Nephron (organoid): ENCODE measurements at regions not wholly inside any gene's neighbourhood (a gene's known extent, or its start where the extent isn't known, plus 50 kb on each side); places are given as distances from the start of the nearest gene placed in this dataset.
"Not testable (repeated sequence)": the region's sequence is repeated elsewhere in the genome, so short reads cannot be mapped to it uniquely, and the experiment has no call there.

ENCODE experiments used
- H3K27ac Mint-ChIP-seq, 3 experiments: 2 replicates each; pipeline ENCODE4 v1.8.0; 2020; ENCODE audit warnings: mixed read lengths in 3 of 3, mild to moderate bottlenecking in 2 of 3, moderate library complexity in 1 of 3
- H3K27me3 Mint-ChIP-seq: 2 replicates; pipeline ENCODE4 v1.8.0; 2021; ENCODE audit warnings: low read depth, mild to moderate bottlenecking, moderate library complexity, mixed read lengths
- H3K36me3 Mint-ChIP-seq: 2 replicates; pipeline ENCODE4 v1.8.0; 2020; ENCODE audit warnings: low read depth, mixed read lengths
- H3K4me1 Mint-ChIP-seq: 2 replicates; pipeline ENCODE4 v1.8.0; 2020; ENCODE audit warnings: mixed read lengths
- H3K4me3 Mint-ChIP-seq, 3 experiments: 2 replicates each; pipeline ENCODE4 v1.8.0; 2020; ENCODE audit warnings: mild to moderate bottlenecking in 3 of 3, mixed read lengths in 3 of 3, moderate library complexity in 2 of 3
- H3K9me3 Mint-ChIP-seq: 2 replicates; pipeline ENCODE4 v1.8.0; 2020; ENCODE audit warnings: mixed read lengths
- CTCF ChIP-seq, 3 experiments: fragments of 200-600 bp; sonication (generic); IDR thresholded peaks; one replicate each; pipeline ENCODE4 v1.5.0; 2021; ENCODE audit warnings: antibody characterized with exemption in 3 of 3; ENCODE audit not compliant: unreplicated experiment in 3 of 3

DNA sequence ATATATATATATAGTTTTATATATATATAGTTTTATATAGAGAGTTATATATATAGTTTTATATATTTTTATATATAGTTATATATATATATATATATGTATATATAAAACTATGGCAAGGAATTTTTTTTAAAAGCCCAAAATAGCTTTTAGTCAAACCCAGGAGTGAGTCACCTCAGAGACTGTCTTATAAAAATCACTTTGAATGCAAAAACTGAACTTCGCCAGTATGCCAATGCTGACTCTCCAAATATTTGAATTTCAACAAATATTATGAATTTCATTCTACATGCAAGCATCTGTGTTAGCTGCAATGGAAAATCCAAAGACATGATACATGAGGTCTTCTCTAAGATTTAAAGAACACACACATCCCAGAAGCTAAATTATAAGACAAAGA is 132.8 kb upstream of the NR2F2 start:
- peaks cover 70% of the 10 kb centered on the region for H3K36me3 Mint-ChIP-seq
- H3K4me3 Mint-ChIP-seq = no peak overlapping the region
- peaks cover 7% of the 10 kb centered on the region for H3K4me1 Mint-ChIP-seq
- TF ChIP-seq CTCF (IDR thresholded peaks at IDR 0.05; ENCODE audit: unreplicated experiment in 3 of 3) = no peak
- H3K27ac Mint-ChIP-seq = no peak overlapping the region
- peaks cover 18% of the 10 kb centered on the region for H3K9me3 Mint-ChIP-seq
- H3K27me3 Mint-ChIP-seq = peaks cover 4% of the 10 kb centered on the region

DNA sequence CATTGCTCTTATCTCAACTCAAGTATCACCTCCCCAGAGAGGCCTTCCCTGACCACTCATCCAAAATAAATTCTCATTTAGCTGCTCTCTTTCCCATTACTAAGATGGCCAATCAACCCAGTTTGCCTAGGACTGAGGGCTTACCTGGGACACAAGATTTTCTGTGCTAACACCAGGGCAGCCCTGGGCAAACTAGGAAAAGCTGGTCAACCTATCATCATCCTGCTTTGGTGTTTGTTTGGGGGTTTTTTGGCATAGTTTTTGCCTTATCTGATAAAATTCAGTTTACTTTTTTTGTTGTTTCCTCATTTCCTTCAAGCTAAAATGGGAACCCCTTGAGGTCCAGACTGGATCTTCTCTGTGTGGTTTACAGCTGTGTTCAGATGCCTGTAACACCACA is 131.4 kb upstream of the NR2F2 start:
- TF ChIP-seq CTCF (IDR thresholded peaks at IDR 0.05; ENCODE audit: unreplicated experiment in 3 of 3) = no peak
- peaks cover 4% of the 10 kb centered on the region for H3K27me3 Mint-ChIP-seq
- peaks cover 7% of the 10 kb centered on the region for H3K4me1 Mint-ChIP-seq
- H3K36me3 Mint-ChIP-seq = peaks cover 75% of the 10 kb centered on the region
- H3K9me3 Mint-ChIP-seq = peaks cover 22% of the 10 kb centered on the region
- no peak overlapping the region for H3K4me3 Mint-ChIP-seq
- H3K27ac Mint-ChIP-seq = no peak overlapping the region

- peaks cover 79% of the 10 kb centered on the region for H3K36me3 Mint-ChIP-seq
- no peak for TF ChIP-seq CTCF (IDR thresholded peaks at IDR 0.05; ENCODE audit: unreplicated experiment in 3 of 3)
- peaks cover 4% of the 10 kb centered on the region for H3K27me3 Mint-ChIP-seq
- H3K9me3 Mint-ChIP-seq = peaks cover 24% of the 10 kb centered on the region
- H3K27ac Mint-ChIP-seq = no peak overlapping the region
- H3K4me1 Mint-ChIP-seq = peaks cover 7% of the 10 kb centered on the region
- H3K4me3 Mint-ChIP-seq = no peak overlapping the region
Measured at GRCh38 chr15:96200357-96200967, 130.0 kb upstream of the NR2F2 start.

GRCh38 chr15:96201696-96202095 is 128.8 kb upstream of the NR2F2 start:
- peaks cover 7% of the 10 kb centered on the region for H3K4me1 Mint-ChIP-seq
- H3K36me3 Mint-ChIP-seq = peaks cover 81% of the 10 kb centered on the region
- H3K27me3 Mint-ChIP-seq = peaks cover 4% of the 10 kb centered on the region
- H3K27ac Mint-ChIP-seq = no peak overlapping the region
- H3K9me3 Mint-ChIP-seq = peaks cover 25% of the 10 kb centered on the region
- H3K4me3 Mint-ChIP-seq = no peak overlapping the region
- no peak for TF ChIP-seq CTCF (IDR thresholded peaks at IDR 0.05; ENCODE audit: unreplicated experiment in 3 of 3)

GRCh38 chr15:96205588-96205987 is 124.9 kb upstream of the NR2F2 start:
- not testable (repeated sequence) for H3K4me3 Mint-ChIP-seq, H3K27ac Mint-ChIP-seq, H3K27me3 Mint-ChIP-seq
- H3K4me1 Mint-ChIP-seq = peaks cover 18% of the 10 kb centered on the region
- peaks cover 75% of the 10 kb centered on the region for H3K36me3 Mint-ChIP-seq
- H3K9me3 Mint-ChIP-seq = peaks cover 29% of the 10 kb centered on the region

GRCh38 chr15:96207377-96208006 is 123.0 kb upstream of the NR2F2 start:
- H3K4me1 Mint-ChIP-seq = peaks cover 12% of the 10 kb centered on the region
- no peaks in the 10 kb centered on the region for H3K27me3 Mint-ChIP-seq
- peaks cover 27% of the 10 kb centered on the region for H3K9me3 Mint-ChIP-seq
- TF ChIP-seq CTCF (IDR thresholded peaks at IDR 0.05; ENCODE audit: unreplicated experiment in 3 of 3) = no peak
- peak overlapping the region in 1 of 3 experiments; percentile 77 for H3K27ac Mint-ChIP-seq
- H3K36me3 Mint-ChIP-seq = peaks cover 66% of the 10 kb centered on the region
- no peak overlapping the region for H3K4me3 Mint-ChIP-seq
